ENCODE measurements at regions not wholly inside any gene's neighbourhood (a gene's known extent, or its start where the extent isn't known, plus 50 kb on each side); places are given as distances from the start of the nearest gene placed in this dataset.

- WGBS, 4 donors = 63 to 70% (median 69%) methylated on average over 2 of the region's 2 CpGs
- ATAC-seq = no peak
- Histone ChIP-seq H3K9me3 (no peaks in the 10 kb centered on the region), H3K4me1 (peaks cover 0 to 5% (median 0%) of the 10 kb centered on the region in 12 donors), H3K4me3 (no peak overlapping the region), H3K27ac (no peak overlapping the region), H3K36me3 (no peaks in the 10 kb centered on the region), H3K27me3 (no peaks in the 10 kb centered on the region)
- TF ChIP-seq POLR2A (IDR thresholded peaks at IDR 0.05) (no peak), CTCF (IDR thresholded peaks at IDR 0.05) (no peak)
- intact Hi-C loops (cut with DNase I) = no loop called here
- DNase-seq = no peak
These were observed 420.9 kb upstream of the JAG1 start for GRCh38 chr20:11094711-11095110.

- TF ChIP-seq CTCF (IDR thresholded peaks at IDR 0.05) = peak in 5 of 12 donors; percentile 21 to 34 (median 23)
- TF ChIP-seq POLR2A (IDR thresholded peaks at IDR 0.05) = no peak
- Histone ChIP-seq H3K27me3 (no peaks in the 10 kb centered on the region), H3K4me3 (no peak overlapping the region), H3K27ac (no peak overlapping the region), H3K9me3 (no peaks in the 10 kb centered on the region), H3K4me1 (peaks cover 0 to 7% (median 0%) of the 10 kb centered on the region in 12 donors), H3K36me3 (no peaks in the 10 kb centered on the region)
- DNase-seq (no peak), ATAC-seq (no peak)
- 21 to 33% (median 29%) methylated on average over 1 of the region's 1 CpG for WGBS, 4 donors
- intact Hi-C loops (cut with DNase I) = no loop called here
These were observed 425.1 kb upstream of the JAG1 start for GRCh38 chr20:11098888-11099287.

- no peaks in the 10 kb centered on the region for H3K9me3 ChIP-seq
- no peak overlapping the region for H3K4me3 ChIP-seq
- TF ChIP-seq POLR2A (IDR thresholded peaks at IDR 0.05) (no peak), CTCF (IDR thresholded peaks at IDR 0.05) (no peak)
- ATAC-seq (peak in 1 of 4 donors; percentile 31), DNase-seq (no peak)
- H3K4me1 ChIP-seq = peaks cover 0 to 7% (median 0%) of the 10 kb centered on the region in 12 donors
- intact Hi-C loops (cut with DNase I) = no loop called here
- no peaks in the 10 kb centered on the region for H3K27me3 ChIP-seq
- 69 to 85% (median 77%) methylated on average over 2 of the region's 2 CpGs for WGBS, 4 donors
- H3K36me3 ChIP-seq = no peaks in the 10 kb centered on the region
- H3K27ac ChIP-seq = peak overlapping the region in 1 of 12 donors; percentile 66
These were observed 427.4 kb upstream of the JAG1 start for GRCh38 chr20:11101243-11101642.

- intact Hi-C loops (cut with DNase I) = no loop called here
- TF ChIP-seq POLR2A (IDR thresholded peaks at IDR 0.05) = no peak
- TF ChIP-seq CTCF (IDR thresholded peaks at IDR 0.05) = no peak
- 88 to 97% (median 94%) methylated on average over 7 of the region's 7 CpGs for WGBS, 4 donors
- ATAC-seq (no peak), DNase-seq (no peak)
- Histone ChIP-seq H3K27me3 (no peaks in the 10 kb centered on the region), H3K4me1 (peaks cover 0 to 7% (median 0%) of the 10 kb centered on the region in 12 donors), H3K9me3 (no peaks in the 10 kb centered on the region), H3K36me3 (no peaks in the 10 kb centered on the region), H3K27ac (peak overlapping the region in 1 of 12 donors; percentile 66), H3K4me3 (no peak overlapping the region)
These were observed 427.9 kb upstream of the JAG1 start for GRCh38 chr20:11101696-11102095.
